AG04449 (cell line): ENCODE measurements at regions not wholly inside any gene's neighbourhood (a gene's known extent, or its start where the extent isn't known, plus 50 kb on each side); places are given as distances from the start of the nearest gene placed in this dataset.

Experiments
- CTCF ChIA-PET: fragments of 350-600 bp; formaldehyde crosslinking; extraction: SDS; loops from one replicate; lab custom pipeline; 2021; ENCODE audit warnings: antibody characterized with exemption; lab: Yijun Ruan, JAX
- POLR2A ChIA-PET: fragments of 400-600, 350-600 bp; formaldehyde crosslinking; extraction: SDS; loops from one replicate; lab custom pipeline; 2020; ENCODE audit warnings: antibody characterized with exemption, inconsistent platforms; lab: Yijun Ruan, JAX
- DNase-seq: peaks from one replicate; pipeline ENCODE4 v3.0.0-alpha.2; 2010; ENCODE audit warnings: low read depth, low spot score
- H3K4me3 ChIP-seq: 2 replicates; pipeline ENCODE4 v1.5.1; 2011; ENCODE audit warnings: low read depth, mild to moderate bottlenecking, control low read depth, low read length
- TF ChIP-seq, protein P1 (sequence below): IDR thresholded peaks from one replicate; pipeline ENCODE4 v1.5.1; 2011; ENCODE audit warnings: mild to moderate bottlenecking, moderate library complexity, low read length, control low read depth, inconsistent platforms; ENCODE audit not compliant: insufficient read depth; ENCODE audit errors: missing control alignments

DNA sequence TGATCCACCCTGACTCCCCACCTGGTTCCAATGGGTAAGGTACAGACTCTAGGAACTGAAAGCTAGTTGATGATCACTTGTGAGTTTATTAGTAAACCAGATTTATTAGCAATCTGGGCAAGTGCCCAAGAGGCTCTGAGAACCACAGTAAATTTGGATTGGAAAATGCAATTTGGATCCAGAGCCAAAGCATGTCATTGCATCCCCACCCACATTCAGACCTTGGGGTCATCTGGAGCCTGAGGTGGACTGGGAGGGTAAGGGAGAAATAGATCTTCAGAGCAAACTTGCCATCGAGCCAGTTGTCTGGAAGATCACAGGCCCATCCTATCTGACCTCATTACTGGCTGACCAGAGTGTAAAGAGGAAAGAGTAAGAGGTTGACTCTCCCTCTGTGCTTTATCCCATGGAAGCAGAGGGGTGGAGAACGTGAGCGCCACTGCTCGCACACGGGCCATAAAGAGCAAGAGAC is 78.7 kb upstream of the RASGEF1B start:
- ChIA-PET CTCF (no interaction called here), POLR2A (no interaction called here)
- no peak for DNase-seq
- no peak overlapping the region for H3K4me3 ChIP-seq
- TF ChIP-seq, protein P1, sequence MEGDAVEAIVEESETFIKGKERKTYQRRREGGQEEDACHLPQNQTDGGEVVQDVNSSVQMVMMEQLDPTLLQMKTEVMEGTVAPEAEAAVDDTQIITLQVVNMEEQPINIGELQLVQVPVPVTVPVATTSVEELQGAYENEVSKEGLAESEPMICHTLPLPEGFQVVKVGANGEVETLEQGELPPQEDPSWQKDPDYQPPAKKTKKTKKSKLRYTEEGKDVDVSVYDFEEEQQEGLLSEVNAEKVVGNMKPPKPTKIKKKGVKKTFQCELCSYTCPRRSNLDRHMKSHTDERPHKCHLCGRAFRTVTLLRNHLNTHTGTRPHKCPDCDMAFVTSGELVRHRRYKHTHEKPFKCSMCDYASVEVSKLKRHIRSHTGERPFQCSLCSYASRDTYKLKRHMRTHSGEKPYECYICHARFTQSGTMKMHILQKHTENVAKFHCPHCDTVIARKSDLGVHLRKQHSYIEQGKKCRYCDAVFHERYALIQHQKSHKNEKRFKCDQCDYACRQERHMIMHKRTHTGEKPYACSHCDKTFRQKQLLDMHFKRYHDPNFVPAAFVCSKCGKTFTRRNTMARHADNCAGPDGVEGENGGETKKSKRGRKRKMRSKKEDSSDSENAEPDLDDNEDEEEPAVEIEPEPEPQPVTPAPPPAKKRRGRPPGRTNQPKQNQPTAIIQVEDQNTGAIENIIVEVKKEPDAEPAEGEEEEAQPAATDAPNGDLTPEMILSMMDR, result no peak

DNA sequence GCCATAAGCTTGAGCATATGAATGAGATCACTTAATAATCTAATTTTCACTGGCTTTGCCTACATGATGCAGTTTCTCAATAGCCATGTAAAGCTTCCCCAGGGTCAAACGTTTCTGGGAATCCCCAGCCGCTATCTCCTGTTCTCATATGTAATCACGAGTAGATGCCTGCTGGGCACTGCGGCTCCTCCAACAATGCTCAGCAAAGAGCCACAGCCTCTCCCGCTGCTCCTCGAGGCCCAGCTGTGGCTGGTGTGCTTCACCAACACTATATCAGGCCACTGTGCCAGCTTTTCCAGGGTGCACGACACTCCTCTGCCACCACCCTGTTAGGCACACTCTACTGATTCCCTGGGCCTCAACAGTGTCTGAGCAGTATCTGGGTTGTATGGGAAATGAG is 78.3 kb upstream of the RASGEF1B start:
- no peak for DNase-seq
- ChIA-PET POLR2A (no interaction called here), CTCF (no interaction called here)
- no peak overlapping the region for H3K4me3 ChIP-seq
- TF ChIP-seq, protein P1, result no peak

DNA sequence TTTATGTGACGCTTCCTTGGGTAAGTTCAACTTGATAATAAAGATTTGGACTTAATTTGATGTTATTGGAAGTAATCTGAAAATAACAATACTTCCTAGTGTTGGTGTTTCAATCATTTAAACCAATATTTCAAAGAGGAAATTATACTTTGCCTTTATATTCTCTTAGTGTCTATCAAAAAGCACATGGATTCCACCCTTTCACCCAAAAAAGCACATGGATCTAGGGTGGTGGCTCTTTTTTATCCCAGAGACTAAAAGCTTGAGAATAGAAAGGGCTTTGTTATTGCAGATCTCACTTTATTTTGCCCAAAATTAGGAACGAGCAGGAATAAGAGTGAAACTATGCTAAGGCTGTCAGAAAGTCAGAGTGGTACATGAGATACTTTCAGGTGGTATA is 75.1 kb upstream of the RASGEF1B start:
- ChIA-PET POLR2A (no interaction called here), CTCF (no interaction called here)
- DNase-seq, result no peak
- TF ChIP-seq, protein P1, result no peak
- no peak overlapping the region for H3K4me3 ChIP-seq

DNA sequence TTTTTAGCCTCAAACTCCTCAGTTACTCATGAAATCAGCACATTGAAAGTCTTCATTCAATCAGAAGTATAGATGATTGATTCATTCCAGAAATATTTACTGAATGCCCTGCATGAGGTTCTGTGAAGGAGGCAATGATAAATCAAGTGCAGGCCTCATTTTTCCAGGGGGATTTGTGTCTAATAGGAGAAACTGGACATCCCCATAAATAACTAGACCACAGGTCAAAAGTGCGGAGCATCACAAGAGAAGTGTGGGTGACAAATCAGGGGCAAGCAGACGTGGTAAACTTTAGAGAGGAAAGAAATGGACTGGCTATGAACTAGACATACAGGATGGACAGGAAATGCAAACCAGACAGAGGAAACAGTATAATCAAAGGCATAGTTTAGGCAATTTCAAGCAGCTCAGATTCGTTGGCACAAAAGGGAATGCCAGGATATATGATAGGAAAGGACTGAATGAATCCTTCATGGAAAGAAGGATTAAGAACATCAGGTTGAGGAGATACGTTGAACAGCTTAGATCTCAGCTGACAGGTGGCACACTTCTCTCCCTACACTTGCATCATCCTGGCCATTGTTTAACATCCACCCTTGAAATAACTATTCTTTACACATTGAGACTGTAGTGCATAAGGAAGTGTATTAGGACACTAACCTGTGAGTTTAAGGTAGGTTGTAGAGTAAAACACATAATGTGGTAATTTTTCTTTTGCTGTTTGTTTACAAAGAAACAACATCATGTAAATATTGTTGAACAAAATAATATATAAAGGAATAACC is 69.6 kb upstream of the RASGEF1B start:
- CTCF ChIA-PET, result no interaction called here
- no peak for DNase-seq
- POLR2A ChIA-PET, result no interaction called here
- TF ChIP-seq, protein P1, result no peak
- no peak overlapping the region for H3K4me3 ChIP-seq

DNA sequence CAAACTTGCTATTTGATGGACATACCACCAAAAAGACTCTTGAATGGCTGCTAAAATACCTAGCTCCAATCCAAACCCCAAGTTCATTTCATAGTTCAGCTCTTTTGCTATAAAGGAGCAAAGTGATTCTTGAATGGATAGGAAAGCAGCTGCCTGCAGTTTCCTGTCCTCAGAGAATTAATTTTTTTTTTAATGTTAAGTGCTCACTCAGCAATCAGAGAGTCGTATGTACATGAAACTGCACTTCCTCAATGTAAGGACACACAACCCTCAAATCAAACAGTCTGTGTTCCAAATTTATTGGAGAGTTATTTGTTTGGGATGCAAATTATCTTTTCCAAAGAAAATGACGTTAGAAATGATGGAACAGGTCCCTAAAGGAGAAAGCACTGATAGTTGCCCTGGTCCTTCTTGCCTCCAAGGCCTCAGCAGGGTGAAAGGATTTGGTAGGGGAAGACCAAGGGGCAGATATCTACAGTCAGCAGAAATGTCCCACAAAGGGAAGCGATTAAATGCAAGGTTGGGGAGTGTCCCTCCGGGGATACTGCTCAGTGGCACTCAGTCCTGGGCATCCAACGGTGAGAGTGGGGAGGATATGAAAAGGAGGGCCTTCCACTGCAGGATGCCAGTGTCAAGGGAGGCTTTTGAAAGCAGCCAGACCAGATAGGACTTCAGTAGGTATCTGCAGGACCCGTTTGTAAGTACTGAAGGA is 67.2 kb upstream of the RASGEF1B start:
- CTCF ChIA-PET, result no interaction called here
- POLR2A ChIA-PET, result no interaction called here
- DNase-seq, result no peak
- H3K4me3 ChIP-seq, result no peak overlapping the region
- TF ChIP-seq, protein P1, result no peak

DNA sequence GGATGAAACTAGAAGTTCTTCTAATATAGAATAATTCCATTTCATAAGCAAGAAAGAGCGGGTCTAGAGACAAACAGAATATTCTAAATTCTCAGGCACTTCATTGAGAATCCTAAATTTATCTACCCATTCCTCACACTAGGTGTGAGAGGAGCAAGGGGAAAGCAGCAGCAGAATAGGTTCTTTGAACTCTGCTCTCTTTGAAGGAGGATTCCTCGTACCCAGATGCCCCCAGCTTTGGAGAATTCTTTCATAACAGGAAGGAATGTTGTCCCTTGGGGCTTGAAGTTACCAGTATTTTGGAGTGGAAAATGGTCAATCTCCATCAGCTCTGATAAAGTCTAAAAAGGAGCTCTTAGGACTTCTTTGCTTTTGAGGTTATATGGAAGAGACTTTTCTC is 59.7 kb upstream of the RASGEF1B start:
- TF ChIP-seq, protein P1, result no peak
- no peak overlapping the region for H3K4me3 ChIP-seq
- ChIA-PET CTCF (no interaction called here), POLR2A (no interaction called here)
- DNase-seq, result no peak
